GM19397 (cell line): ENCODE measurements at regions not wholly inside any gene's neighbourhood (a gene's known extent, or its start where the extent isn't known, plus 50 kb on each side); places are given as distances from the start of the nearest gene placed in this dataset.
"Not testable (repeated sequence)": the region's sequence is repeated elsewhere in the genome, so short reads cannot be mapped to it uniquely, and the experiment has no call there.

ENCODE experiments used
- ATAC-seq: cut with Tn5 transposase; IDR thresholded peaks from one replicate; pipeline ENCODE4 v1.9.1; 2021; ENCODE audit warnings: mild to moderate bottlenecking, moderate library complexity; ENCODE audit not compliant: unreplicated experiment

DNA sequence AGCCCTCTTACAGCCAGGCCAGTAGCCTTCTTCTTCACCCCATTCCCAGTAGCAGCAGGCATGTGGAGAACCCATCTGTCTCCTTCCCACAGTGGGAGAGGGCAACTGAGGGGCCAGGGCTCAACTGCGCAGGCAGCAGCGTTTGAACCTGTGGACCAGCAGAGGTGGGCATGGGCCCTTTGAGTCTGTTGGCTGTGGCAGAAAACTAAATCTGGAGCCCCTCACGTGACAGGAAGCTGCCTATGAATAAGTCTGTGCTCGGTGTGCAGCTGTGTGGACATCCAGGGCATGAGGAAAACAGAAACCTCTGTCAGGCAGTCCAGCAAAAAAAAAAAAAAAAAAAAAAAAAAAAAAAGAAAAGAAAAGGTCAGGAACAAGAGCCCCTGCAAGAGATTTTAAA is 189.2 kb upstream of the NR3C1 start:
- ATAC-seq = peak; percentile 79

DNA sequence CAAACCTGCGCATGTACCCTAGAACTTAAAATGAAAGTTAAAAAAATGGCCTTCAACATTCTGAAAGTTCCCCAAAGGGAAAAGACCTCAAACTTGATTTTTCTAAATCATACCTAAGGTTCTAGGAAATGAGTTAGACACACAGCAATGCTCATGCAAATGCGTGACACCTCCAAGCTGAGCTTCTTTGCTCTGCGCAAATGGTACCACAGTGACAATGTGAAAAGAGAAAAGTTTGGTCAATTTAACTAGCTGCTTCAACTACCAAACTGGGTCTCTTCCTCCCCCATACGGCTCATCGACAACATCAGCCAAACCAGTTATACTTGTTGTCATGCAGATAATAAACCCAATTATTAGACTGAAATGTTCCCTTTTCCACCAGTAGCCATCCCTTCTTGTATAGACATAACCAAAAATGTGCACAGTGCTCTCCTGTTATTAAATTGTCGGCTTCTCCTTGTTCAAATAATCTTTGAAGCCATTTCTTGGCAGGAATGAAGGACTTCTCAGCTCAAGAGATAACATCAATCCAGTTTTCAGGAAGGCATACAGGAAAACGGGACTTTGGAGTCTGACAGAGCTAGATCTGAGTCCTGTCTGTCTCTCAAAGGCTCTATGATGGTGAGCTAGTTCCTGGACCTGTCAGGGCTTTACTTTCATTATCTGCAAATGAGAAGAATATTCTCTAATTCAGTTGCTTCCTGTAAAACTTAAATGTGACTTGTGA is 185.6 kb upstream of the NR3C1 start:
- ATAC-seq = no peak

DNA sequence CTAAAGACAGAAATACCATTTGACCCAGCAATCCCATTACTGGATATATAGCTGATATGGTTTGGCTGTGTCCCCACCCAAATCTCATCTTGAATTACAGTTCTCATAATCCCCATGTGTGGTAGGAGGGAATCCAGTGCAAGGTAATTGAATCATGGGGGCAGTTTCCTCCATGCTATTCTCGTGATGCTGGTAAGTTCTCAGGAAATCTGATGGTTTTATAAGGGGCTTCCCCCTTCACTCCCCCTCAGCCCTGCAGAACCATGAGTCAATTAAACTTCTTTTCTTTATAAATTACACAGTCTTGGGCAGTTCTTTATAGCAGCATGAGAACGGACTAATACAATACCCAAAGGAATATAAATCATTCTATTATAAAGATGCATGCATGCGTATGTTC is 184.6 kb upstream of the NR3C1 start:
- not testable (repeated sequence) for ATAC-seq

DNA sequence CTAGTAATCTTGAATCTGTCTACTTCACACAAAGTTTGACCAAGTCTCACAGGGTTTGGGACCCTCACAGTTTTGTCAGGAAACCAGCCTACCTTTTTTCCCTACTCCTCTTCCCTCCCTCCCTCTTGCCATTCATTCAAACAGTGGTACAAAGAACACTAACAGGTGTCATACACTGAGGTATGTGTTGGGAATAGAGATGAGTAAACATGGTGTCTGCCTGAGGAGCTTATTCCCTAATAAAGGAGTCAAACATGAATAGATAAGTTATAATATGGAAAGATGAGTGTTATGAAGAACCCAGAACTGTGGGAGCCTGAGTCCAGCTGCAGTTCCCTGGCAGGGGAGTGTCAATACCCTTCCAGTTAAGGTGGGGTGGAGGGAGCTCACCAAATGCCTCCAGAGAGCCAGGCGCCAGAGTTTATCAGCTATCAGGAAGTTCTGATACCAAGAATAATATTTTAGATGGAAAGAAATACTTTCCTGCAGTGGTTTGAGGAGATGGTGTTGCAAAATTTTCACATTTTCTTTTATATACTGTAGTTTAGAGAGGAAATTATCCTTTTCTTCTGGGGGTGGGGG is 183.4 kb upstream of the NR3C1 start:
- no peak for ATAC-seq

DNA sequence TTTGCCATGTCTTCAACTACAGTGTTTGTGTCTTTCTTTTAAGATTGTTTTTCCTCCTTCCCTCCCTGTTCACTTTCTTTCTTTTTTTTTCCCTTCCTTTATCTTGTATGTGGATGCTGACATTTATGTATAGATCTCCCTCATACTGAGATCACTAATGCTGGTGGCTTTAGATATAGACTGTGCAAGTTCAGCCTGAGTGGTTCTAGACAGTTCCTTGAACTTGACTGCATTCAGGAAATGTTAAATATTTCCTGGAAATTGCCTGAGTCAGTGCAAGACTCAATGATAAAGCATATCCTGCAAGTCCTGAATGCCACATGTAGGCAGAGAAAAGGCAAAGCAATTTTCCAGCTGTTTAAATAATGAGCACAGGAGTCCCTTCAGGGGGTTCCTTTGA is 182.5 kb upstream of the NR3C1 start:
- ATAC-seq = no peak

DNA sequence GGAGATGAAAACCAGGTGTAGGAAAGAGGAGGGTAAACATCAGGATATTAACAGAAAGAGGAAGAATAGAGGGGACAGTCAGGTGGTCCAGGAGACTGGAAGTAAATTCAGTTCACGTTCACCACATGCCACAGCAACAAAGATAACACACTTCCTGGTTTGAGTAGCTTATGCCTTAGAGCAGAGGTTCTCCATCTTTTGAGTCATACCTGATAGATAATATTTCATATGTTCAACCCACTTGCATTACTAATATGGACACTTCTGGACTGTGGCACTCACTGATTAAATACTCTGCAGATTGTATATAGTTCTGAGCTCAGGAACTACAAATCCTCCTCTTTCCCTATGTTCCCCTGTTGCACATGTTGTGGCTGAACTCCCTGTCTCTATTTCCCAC is 179.9 kb upstream of the NR3C1 start:
- no peak for ATAC-seq

DNA sequence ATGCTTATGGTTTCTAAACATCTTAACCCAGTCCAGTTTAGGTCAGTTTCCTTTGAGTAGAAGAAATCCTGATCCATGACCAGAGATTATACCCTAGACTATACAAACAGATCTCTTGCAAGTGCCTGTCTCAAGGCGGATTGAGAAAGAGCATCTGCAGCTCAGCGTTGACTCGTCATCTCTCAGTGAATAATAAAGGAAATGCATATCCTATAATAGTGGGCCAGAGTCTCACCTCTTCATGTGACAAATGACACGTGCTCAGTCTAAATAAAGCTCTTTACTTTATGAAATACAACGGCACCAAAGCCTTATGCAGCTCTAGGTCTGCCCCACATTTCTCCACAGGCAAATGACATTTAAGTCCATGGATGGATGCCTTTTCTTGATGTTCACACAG is 179.4 kb upstream of the NR3C1 start:
- ATAC-seq = no peak

DNA sequence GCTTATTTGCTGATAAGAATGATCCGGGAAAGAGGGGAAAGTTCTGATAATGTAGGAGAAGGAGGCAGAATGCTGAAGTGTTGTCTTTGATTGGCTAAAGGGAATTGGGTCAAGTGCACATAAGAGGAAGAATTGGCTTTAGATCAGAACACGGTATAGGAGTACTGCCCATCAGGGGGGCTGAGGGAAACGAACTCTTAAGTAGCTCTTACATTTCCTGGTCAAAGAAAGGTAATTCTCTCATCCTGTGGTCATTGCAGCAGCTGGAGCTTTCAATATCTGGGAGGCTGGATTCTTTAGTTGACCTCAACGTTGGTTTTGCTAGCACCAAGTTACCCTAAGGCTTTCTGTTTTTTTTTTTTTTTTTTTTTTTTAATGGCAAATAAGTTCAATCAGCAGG is 178.7 kb upstream of the NR3C1 start:
- ATAC-seq = no peak

DNA sequence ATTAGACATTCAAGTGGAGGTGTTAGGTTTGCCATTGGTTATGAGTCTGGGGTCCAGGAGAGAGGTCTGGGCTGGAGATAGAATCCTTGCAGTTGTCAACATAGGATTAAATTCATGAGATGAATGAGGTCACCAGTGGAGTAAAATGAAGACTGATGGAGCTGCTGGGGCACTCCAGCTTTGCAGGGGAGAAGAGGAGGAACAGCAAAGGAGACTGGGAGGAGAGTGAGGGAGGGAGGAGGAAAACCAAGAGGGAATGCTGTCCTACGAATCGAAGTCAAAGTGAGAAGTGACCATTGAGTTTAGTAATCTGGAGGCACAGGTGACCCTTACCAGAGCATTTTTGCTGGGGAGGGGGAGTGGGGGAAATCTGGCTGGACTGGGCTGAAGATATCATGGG is 178.2 kb upstream of the NR3C1 start:
- ATAC-seq = no peak

DNA sequence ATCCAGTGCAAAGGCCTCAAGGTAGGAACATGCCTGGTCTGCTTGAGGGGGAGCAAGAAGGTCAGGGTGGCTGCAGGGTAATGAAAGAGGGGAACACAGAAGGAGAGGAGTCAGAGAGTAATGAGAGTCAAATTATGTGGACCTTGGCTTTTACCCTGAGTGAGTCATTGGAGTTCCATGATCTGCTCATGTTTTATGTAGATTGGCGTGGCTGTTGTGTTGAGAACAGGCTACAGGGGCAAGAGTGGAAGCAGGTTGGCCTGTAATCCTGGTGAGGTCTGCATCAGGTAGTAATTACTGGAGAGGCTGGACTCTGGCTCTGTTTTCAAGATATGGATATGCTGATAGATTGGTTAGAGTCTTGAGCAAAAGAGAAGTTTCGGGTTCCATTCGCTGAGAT is 177.7 kb upstream of the NR3C1 start:
- ATAC-seq = no peak

DNA sequence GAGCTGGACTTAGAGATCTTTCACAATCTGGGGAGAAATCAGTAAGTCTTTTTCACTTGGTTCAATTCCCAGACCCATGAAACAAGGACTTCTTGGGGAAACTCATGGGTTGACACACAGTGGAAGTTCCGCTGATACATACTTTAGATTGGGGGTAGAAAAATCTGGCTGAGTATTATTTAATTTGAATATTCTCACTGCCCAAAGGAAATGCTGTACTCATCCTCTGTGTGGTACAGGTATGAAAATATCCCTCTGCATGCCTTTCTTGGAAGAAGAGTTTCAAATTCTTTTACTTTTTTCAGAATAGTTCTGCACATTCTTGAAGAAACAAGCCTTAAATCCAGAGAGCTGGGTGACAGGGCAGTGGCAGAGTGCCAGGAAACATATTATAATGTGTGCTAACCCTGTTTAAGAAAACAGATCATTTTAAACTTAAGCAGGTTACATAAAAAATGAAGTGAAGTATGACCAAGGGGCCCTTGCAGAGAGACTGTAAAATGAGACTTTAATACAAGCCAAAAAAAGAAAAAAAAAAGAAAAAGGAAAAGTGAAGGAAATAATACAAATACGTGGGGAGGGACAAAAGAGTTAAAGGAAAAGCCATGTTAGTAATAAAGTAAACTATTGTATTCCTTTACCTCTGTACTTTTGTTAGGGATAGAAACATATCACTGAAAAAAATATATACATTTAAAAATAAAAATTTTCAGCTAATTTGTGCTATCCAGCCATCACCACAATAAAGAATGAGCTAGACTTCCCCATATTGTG is 173.4 kb upstream of the NR3C1 start:
- ATAC-seq = no peak

DNA sequence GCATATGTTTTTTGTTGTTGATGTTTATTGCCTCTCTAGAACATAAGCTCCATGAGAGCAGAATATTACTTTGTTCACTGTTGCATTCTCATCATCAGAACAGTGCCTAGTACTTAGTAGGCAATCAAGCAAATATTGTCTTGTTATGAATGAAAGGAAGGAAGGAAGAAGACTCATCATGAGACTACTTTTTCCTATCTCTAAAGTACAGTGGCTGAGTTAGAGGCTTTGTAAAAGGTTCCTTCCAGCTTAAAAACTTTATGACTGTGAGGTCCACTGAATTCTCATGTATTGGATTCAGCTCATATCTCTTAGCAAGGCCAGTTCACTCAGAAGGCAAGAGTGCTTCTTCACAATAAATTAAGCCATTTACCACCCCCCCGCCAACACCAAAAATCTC is 171.8 kb upstream of the NR3C1 start:
- no peak for ATAC-seq

DNA sequence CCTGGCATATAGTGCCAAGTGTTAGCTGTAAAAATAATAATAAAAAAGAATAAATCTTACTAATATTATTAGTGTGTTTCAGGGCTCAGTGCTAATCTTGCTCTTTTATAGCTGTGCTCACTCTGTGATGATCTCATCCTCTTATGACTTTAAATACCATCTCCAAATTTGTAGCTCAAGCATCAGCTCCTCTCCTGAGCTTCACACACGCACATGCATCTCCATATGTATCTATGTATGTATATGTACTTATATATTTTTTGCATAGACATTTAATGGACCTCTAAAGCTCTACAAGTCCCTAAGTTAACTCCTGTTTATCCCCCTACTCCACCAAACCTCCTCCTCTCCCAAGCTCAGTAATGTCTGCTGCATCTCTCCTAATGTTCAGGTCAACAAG is 170.8 kb upstream of the NR3C1 start:
- no peak for ATAC-seq

DNA sequence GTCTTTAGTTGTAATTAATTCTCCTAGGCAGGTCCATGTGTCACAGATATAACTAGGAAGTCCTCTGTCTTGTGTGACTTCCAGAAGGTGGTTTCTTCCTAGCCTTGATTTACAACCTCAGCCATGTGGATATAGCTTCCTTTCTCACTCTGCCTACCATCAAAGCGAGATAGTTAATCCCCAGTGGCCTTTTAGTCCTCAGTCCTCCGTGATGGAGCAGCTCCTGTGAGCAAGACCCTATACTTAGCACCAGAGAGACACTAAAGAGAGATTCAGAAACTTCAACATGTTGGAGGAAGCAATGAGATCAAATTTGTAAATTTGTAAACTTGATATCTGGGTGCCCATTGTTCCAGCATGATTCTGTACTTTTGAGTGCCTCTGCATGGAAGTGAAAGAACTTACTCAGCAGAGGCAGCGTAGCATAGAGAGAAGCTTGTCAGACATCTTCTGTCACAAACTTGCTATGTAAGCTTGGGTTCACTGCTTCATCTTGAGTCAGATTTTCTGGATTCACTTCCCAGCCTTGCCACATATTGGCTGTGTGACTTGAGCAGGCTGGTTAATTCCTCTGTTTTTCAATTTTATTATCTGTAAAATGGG is 170.2 kb upstream of the NR3C1 start:
- ATAC-seq = peak; percentile 70

DNA sequence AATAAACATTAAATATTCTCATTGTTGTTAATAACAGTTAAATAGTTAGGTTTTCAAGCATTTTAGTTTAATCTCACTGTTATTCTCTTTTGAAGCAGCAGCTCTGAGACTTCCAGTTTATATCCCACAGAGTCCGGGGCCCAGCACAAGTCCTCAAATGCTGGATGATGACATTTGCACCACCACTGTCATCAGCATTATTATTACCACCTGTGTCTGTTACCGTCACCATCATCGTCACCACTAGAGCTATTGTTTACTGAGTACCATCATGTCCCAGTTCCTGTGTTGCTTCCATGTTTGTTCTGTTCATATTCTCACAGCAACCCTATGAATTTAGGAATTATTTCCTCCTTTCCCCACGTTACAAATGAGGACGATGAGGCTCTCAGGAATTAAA is 169.2 kb upstream of the NR3C1 start:
- no peak for ATAC-seq

DNA sequence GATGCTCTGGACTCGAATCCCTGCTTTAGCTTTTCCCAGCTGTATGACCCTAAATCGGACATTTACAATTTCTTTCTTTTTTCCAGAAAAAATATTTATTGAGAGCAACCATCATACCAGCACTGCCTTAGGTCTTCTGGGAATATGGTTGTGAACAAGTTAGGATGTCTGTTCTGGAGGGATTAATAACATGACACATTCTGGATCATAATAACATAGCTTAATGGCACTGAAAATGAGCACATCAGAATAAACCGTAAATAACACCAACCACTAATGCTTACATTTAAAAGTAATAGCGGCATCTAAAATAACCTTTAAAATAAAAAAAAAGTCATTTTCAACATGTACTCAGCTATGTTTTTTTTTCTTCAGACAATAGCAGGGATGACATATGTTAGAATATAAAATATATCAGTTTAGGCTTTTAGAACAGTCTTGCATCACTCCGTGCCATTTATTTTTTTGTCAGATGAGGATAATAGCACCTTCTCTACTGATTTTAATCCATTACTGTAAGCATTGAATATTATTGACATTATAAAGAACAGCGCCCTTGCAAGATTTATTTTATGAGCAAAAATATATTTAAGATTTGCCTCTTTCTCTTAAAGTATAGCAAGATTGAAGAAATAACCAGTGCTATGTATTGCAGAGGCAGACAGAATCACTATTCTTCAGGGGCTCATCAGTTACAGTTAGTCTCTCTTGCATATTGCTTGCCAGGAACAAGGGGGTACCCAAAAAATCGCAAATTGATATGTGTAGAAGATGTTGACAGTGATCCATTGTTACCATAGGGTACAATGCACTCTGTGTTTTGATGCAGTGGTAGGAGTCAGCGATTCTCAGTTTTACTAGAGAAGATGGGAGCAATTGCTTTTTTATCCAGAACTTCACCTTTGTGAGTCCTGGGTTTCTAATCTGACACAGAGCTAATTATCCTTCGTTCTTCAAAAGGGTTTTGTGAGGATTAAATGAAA is 168.4 kb upstream of the NR3C1 start:
- no peak for ATAC-seq

DNA sequence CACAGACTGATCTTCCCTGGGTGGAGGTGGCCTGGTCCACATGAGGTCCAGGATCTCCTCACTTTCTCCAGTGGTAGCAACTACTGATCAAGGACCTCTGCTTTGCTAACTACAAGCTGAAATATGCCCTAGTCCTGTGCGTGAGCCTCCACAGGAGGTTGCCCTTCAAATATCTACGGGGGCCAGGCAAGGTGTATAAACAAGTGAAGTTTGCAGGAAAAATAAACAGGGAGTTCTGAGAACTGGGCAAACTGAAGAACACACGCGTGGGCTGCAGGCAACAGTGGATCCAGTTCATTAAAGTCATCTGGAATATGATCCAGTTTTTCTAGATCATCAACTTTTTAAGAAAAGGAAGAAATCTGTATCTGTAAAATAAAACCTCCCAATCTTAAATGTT is 167.5 kb upstream of the NR3C1 start:
- no peak for ATAC-seq

DNA sequence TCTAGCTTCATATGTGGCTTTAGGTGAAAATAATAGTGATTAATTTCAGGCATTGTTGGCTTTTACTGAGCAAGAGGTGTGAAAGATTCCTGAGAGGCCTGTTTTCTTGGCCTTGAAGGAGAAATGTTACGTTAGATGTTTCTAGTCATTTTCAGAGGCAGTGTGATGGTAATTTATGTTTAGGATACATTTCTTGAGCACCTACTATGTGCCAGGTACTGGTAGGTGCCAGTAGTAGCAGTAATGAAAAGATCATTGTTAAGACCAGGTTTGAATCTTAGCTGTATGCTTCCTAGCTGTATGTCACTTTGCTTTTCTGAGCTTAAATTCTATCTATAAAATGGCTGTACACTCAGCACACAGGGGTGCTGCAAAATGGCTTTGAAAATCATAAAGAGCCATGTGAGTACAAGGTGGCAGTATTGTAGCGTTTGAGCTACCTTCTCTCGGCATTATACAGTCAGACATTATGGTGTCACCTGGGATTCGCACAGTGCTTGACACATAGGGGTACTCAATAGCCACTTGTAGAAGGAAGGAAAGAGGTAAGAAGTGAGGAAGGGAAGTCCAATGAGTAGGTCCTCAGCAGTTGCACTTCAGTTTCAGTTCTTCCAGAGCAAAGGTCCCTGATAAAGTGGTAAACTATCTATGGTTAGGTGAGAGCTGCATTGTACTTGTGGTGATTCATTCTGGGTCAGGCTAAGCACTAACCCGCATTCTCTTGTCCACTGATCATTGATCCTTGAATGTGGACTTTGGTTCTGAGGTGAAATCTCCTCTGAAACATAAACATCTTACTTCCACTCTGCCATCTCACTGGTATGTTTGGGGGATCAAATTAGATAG is 166.5 kb upstream of the NR3C1 start:
- ATAC-seq = no peak

DNA sequence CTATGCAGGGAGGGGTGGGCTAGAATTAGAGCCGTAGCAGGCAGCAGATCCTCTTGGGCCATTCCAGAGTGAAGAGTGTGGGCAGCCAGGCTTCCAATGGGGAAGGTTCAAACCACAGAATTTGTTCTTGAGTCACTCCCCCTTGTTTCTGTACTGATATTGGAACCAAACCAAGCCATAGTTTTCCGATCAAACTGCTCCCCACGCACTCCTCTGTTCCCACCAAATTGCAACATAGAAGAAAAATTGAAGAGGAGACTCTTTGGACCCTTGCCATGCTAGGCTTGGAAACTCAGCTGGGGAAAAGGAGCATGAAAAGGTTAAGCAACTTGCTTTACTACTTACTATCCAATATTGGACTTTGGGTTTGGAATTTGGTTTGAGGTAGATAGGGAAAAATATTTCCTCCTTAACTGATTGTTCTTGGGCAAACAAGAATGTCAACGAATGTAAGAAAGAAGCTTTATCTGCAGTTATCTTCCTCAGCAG is 165.8 kb upstream of the NR3C1 start:
- ATAC-seq = no peak
